Body of pancreas (tissue), 4 donors: ENCODE measurements at regions not wholly inside any gene's neighbourhood (a gene's known extent, or its start where the extent isn't known, plus 50 kb on each side); places are given as distances from the start of the nearest gene placed in this dataset.

Source experiments
- ATAC-seq: fragments of 150-250 bp; one replicate; pipeline ENCODE4 v1.9.1; 2016
- DNase-seq, 4 donors: peaks; one replicate each; pipeline ENCODE4 v3.0.0-alpha.2; 2019
- H3K27ac ChIP-seq, 4 donors: fragments of 200-600 bp; sonication (generic); 1 replicate in 3 of 4; 2 replicates in 1 of 4; pipeline versions ENCODE4 v1.5.1 to v1.6.1; 2016 to 2019; ENCODE audit warnings: mild to moderate bottlenecking in 1 of 4, mixed read lengths in 1 of 4, moderate library complexity in 1 of 4
- H3K27me3 ChIP-seq, 2 donors: fragments of 200-600 bp; sonication (generic); one replicate each; pipeline ENCODE4 v1.6.0; 2016; ENCODE audit warnings: mild to moderate bottlenecking in 1 of 2
- H3K36me3 ChIP-seq, 2 donors: fragments of 200-600 bp; sonication (generic); replicated peaks in 1 of 2; 2 replicates each; pipeline ENCODE4 v1.5.1; 2016; ENCODE audit warnings: low read depth in 2 of 2; ENCODE audit not compliant: insufficient read depth in 1 of 2
- H3K4me1 ChIP-seq: fragments of 200-600 bp; sonication (generic); one replicate; pipeline ENCODE4 v1.6.0; 2016
- H3K4me3 ChIP-seq, 2 donors: fragments of 200-600 bp; sonication (generic); 1 replicate in 1 of 2; 2 replicates in 1 of 2; pipeline ENCODE4 v1.5.1; 2016 to 2019
- H3K9me3 ChIP-seq, 3 donors: fragments of 200-600 bp; sonication (generic); 1 replicate in 2 of 3; 2 replicates in 1 of 3; pipeline ENCODE4 v1.5.1; 2016
- POLR2A ChIP-seq, 3 donors: fragments of 450-650 bp; IDR thresholded peaks; one replicate each; pipeline ENCODE4 v1.6.1; 2016; ENCODE audit warnings: antibody characterized with exemption in 3 of 3, mild to moderate bottlenecking in 2 of 3
- WGBS, 2 donors: methylation state at CpG; one replicate each; pipeline ENCODE4 v1.1.5; 2017; 5-methylcytosine and 5-hydroxymethylcytosine counted together
- intact Hi-C: fragments of 100-400 bp; cut with DNase I; formaldehyde crosslinking; loops from one replicate; pipeline ENCODE4 v1.15.1; 2023
- TF ChIP-seq, protein P1 (sequence below), 7 experiments: fragments of 450-650 bp in 4 of 7; fragments of 200-600 bp in 3 of 7; sonication (generic) in 3 of 7; IDR thresholded peaks; one replicate each; pipeline ENCODE4 v1.5.1; 2016 to 2019; ENCODE audit warnings: antibody characterized with exemption in 7 of 7

DNA sequence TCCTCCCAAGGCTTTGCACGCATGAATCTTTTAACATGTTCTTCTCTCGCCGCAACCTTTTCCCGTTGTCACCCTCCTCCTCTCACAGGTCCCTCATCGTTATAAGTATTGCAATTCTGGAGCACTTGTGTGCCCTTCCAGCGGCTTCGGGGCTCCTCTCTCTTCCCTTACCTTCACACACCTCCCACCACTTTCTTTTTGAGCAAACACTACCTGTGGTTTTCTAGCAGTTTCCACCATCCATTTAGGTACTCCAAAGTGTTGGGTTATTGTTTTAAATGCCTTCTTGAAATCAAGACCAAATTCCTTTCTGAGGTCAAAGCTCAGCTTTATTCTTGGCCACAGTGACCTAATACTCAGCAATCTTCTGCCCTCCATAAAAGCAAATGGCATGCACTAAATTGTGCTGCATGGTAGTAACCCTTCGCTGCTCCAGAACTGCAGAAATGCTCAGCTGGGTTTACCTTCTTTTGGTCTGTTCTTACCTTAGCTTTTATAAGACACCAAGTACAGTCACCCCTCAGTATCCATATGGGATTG lies 472.4 kb downstream of the SETD4 start:
- WGBS, 2 donors = 91 to 94% methylated on average over 8 of the region's 8 CpGs
- no peak for ATAC-seq
- H3K4me1 ChIP-seq = peaks cover 13% of the 10 kb centered on the region
- DNase-seq = no peak
- H3K9me3 ChIP-seq = no peaks in the 10 kb centered on the region
- TF ChIP-seq, protein P1, sequence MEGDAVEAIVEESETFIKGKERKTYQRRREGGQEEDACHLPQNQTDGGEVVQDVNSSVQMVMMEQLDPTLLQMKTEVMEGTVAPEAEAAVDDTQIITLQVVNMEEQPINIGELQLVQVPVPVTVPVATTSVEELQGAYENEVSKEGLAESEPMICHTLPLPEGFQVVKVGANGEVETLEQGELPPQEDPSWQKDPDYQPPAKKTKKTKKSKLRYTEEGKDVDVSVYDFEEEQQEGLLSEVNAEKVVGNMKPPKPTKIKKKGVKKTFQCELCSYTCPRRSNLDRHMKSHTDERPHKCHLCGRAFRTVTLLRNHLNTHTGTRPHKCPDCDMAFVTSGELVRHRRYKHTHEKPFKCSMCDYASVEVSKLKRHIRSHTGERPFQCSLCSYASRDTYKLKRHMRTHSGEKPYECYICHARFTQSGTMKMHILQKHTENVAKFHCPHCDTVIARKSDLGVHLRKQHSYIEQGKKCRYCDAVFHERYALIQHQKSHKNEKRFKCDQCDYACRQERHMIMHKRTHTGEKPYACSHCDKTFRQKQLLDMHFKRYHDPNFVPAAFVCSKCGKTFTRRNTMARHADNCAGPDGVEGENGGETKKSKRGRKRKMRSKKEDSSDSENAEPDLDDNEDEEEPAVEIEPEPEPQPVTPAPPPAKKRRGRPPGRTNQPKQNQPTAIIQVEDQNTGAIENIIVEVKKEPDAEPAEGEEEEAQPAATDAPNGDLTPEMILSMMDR (IDR thresholded peaks at IDR 0.05) = no peak
- TF ChIP-seq POLR2A (IDR thresholded peaks at IDR 0.05) = no peak
- H3K27ac ChIP-seq = no peak overlapping the region
- intact Hi-C loops = no loop called here
- no peak overlapping the region for H3K4me3 ChIP-seq
- no peaks in the 10 kb centered on the region for H3K27me3 ChIP-seq
- H3K36me3 ChIP-seq = no peaks in the 10 kb centered on the region

DNA sequence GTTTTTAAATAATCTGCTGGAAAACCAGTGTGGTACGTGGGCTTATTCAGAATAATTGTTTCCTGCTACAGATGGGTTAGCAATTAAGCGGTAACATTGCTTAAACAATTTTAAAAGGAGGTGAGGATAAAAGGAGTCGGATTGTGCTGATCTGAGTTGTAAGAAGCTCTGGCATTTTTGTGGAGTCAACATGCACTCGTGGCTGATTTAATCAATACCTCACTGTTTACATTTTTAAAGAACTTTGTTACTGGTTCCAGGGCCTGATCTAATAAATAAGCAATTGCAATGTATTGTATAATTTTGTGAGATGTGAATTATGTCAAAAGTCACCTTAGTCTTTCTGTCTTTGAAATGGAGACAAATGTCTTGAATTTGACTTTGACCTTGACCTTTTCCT lies 474.0 kb downstream of the SETD4 start:
- ATAC-seq (peak; percentile 24), DNase-seq (no peak)
- H3K4me1 ChIP-seq = peaks cover 9% of the 10 kb centered on the region
- no peaks in the 10 kb centered on the region for H3K36me3 ChIP-seq
- WGBS, 2 donors = 9 to 17% methylated on average over 4 of the region's 4 CpGs
- H3K27me3 ChIP-seq = no peaks in the 10 kb centered on the region
- H3K27ac ChIP-seq = no peak overlapping the region
- H3K9me3 ChIP-seq = no peaks in the 10 kb centered on the region
- no peak overlapping the region for H3K4me3 ChIP-seq
- TF ChIP-seq, protein P1 (IDR thresholded peaks at IDR 0.05) = no peak
- no peak for TF ChIP-seq POLR2A (IDR thresholded peaks at IDR 0.05)
- intact Hi-C loops = no loop called here

DNA sequence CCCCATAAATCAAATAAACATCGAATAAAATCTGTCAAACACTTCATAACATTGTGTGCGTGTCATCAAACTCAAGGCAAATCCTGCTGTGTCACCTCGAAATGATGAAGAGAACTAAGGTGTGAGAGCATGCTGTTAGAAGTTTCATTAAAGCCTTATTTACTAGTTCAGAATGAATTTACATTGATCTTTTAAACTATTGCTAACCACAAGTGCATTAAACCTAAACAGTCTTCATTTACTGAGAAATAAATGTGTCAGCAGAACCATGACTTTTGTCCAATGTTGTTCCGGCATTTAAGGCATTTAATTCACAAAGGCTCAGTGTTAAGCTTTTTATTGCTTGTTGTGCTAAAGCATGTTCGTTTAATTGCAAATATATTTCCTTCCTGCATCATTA lies 474.4 kb downstream of the SETD4 start:
- intact Hi-C loops = no loop called here
- ATAC-seq (no peak), DNase-seq (no peak)
- no peak for TF ChIP-seq POLR2A (IDR thresholded peaks at IDR 0.05)
- TF ChIP-seq, protein P1 (IDR thresholded peaks at IDR 0.05) = no peak
- Histone ChIP-seq H3K27ac (no peak overlapping the region), H3K9me3 (no peaks in the 10 kb centered on the region), H3K4me3 (no peak overlapping the region), H3K36me3 (no peaks in the 10 kb centered on the region), H3K27me3 (no peaks in the 10 kb centered on the region), H3K4me1 (peaks cover 9% of the 10 kb centered on the region)
- WGBS, 2 donors = 36 to 37% methylated on average over 5 of the region's 5 CpGs

DNA sequence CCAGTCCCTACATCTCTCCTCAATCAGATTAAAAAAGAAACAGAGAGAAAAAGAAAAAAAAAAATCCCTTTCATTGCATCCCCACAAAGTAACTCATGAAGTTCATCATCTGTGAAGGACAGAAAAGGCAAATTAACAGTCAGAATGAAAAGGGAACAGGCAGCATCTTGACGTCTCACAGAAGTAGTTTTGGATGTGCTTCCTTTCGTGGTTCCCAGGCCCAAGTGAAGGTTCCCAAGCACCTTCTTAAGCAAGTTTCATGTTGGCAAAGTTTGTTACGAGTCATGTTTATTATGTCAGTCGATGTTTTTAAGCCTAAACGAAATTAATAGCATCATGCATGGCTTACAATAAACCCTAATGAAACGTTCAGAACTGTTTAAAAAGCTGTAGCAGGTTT lies 475.2 kb downstream of the SETD4 start:
- no peak overlapping the region for H3K27ac ChIP-seq
- ATAC-seq = no peak
- WGBS, 2 donors = 62 to 72% methylated on average over 6 of the region's 6 CpGs
- no peak overlapping the region for H3K4me3 ChIP-seq
- no peaks in the 10 kb centered on the region for H3K9me3 ChIP-seq
- intact Hi-C loops = no loop called here
- DNase-seq = no peak
- no peaks in the 10 kb centered on the region for H3K27me3 ChIP-seq
- TF ChIP-seq, protein P1 (IDR thresholded peaks at IDR 0.05) = no peak
- no peak for TF ChIP-seq POLR2A (IDR thresholded peaks at IDR 0.05)
- H3K36me3 ChIP-seq = no peaks in the 10 kb centered on the region
- H3K4me1 ChIP-seq = peaks cover 9% of the 10 kb centered on the region

DNA sequence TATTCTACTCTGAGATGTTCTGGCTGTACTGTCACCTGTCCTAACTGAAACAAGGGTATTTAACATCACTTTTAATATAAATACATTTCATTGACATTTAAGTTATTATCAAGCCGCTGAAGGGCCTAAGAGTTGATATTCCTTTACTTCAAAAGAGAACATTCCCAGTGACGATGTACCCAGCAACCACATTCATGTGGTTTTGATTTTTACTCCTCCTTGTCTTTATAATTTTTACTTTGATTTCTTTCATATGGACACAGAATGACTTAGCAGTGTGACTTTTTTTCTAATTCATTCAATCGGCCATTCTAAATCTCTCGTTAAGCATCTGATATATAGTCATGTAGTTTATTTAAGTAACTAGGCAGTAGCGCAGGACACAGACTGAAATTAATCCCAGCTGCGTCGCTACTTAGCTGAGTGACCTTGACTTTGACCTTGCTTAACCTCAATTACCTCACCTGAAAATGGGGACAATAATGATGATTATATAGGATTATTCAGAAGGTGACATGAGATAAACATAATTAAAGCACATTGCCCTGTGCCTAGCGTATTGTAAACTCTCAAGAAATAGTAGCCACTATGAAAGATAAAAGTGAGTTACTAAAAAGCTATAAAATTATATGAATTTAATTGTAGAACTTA lies 476.6 kb downstream of the SETD4 start:
- WGBS, 2 donors = 89 to 90% methylated on average over 8 of the region's 8 CpGs
- intact Hi-C loops = no loop called here
- ATAC-seq (no peak), DNase-seq (no peak)
- no peak overlapping the region for H3K27ac ChIP-seq
- H3K9me3 ChIP-seq = no peaks in the 10 kb centered on the region
- no peak overlapping the region for H3K4me3 ChIP-seq
- H3K4me1 ChIP-seq = peaks cover 9% of the 10 kb centered on the region
- H3K27me3 ChIP-seq = no peaks in the 10 kb centered on the region
- no peaks in the 10 kb centered on the region for H3K36me3 ChIP-seq
- TF ChIP-seq, protein P1 (IDR thresholded peaks at IDR 0.05) = no peak
